GM18858 (cell line): ENCODE measurements at regions not wholly inside any gene's neighbourhood (a gene's known extent, or its start where the extent isn't known, plus 50 kb on each side); places are given as distances from the start of the nearest gene placed in this dataset.

Source experiments
- ATAC-seq: cut with Tn5 transposase; IDR thresholded peaks from one replicate; pipeline ENCODE4 v1.9.1; 2021; ENCODE audit not compliant: unreplicated experiment

GRCh38 chr13:34217343-34218025 lies 399.5 kb downstream of the RFC3 start:
- no peak for ATAC-seq

- no peak for ATAC-seq
Measured at GRCh38 chr13:34223984-34224383, 406.0 kb downstream of the RFC3 start.

- ATAC-seq = no peak
Measured at GRCh38 chr13:34224877-34225276, 406.9 kb downstream of the RFC3 start.

GRCh38 chr13:34230271-34230670 lies 412.3 kb downstream of the RFC3 start:
- no peak for ATAC-seq

- ATAC-seq = no peak
Measured at GRCh38 chr13:34241332-34241731, 423.4 kb downstream of the RFC3 start.

- no peak for ATAC-seq
Measured at GRCh38 chr13:34243403-34243802, 425.5 kb downstream of the RFC3 start.

GRCh38 chr13:34246511-34246910 lies 428.6 kb downstream of the RFC3 start:
- ATAC-seq = no peak

- ATAC-seq = no peak
Measured at GRCh38 chr13:34247596-34247995, 429.6 kb downstream of the RFC3 start.

GRCh38 chr13:34249546-34250039 lies 431.6 kb downstream of the RFC3 start:
- ATAC-seq = no peak

GRCh38 chr13:34250151-34250670 lies 432.3 kb downstream of the RFC3 start:
- ATAC-seq = no peak

GRCh38 chr13:34254366-34254765 lies 436.4 kb downstream of the RFC3 start:
- ATAC-seq = no peak

- ATAC-seq = no peak
Measured at GRCh38 chr13:34255711-34256110, 437.8 kb downstream of the RFC3 start.

GRCh38 chr13:34256236-34256635 lies 438.3 kb downstream of the RFC3 start:
- no peak for ATAC-seq

GRCh38 chr13:34257966-34258365 lies 440.0 kb downstream of the RFC3 start:
- no peak for ATAC-seq

- ATAC-seq = no peak
Measured at GRCh38 chr13:34258646-34259386, 440.9 kb downstream of the RFC3 start.

- ATAC-seq = no peak
Measured at GRCh38 chr13:34263681-34264080, 445.7 kb downstream of the RFC3 start.

GRCh38 chr13:34265046-34265679 lies 447.2 kb downstream of the RFC3 start:
- ATAC-seq = no peak

GRCh38 chr13:34276764-34277163 lies 458.8 kb downstream of the RFC3 start:
- no peak for ATAC-seq

- no peak for ATAC-seq
Measured at GRCh38 chr13:34277936-34278335, 460.0 kb downstream of the RFC3 start.

GRCh38 chr13:34278780-34279179 lies 460.8 kb downstream of the RFC3 start:
- no peak for ATAC-seq

- ATAC-seq = no peak
Measured at GRCh38 chr13:34290661-34291060, 472.7 kb downstream of the RFC3 start.
